Fibroblast of lung (primary cell): ENCODE measurements at regions not wholly inside any gene's neighbourhood (a gene's known extent, or its start where the extent isn't known, plus 50 kb on each side); places are given as distances from the start of the nearest gene placed in this dataset.

Source experiments
- CTCF ChIP-seq, 2 donors: IDR thresholded peaks in 1 of 2; conservative IDR thresholded peaks in 1 of 2; 1 replicate in 1 of 2; 2 replicates in 1 of 2; pipeline ENCODE4 v1.5.1; 2011 to 2012; ENCODE audit warnings: low read length in 2 of 2, control low read depth in 1 of 2, inconsistent platforms in 1 of 2, low read depth in 1 of 2, mild to moderate bottlenecking in 1 of 2
- EZH2 ChIP-seq: IDR thresholded peaks from 2 replicates; pipeline ENCODE4 v1.5.1; 2012; ENCODE audit warnings: low read length, control low read depth, mild to moderate bottlenecking; ENCODE audit errors: missing control alignments

- no peak for TF ChIP-seq CTCF (conservative IDR thresholded peaks at IDR 0.05 in 1 of 2, IDR thresholded peaks at IDR 0.05 in 1 of 2; ENCODE audit: low read depth in 1 of 2, low read length in 2 of 2)
- TF ChIP-seq EZH2, result no peak
Measured at GRCh38 chr9:90058182-90058763, 453.5 kb downstream of the GADD45G start.
